Lower leg skin (tissue), 3 donors: ENCODE measurements at regions not wholly inside any gene's neighbourhood (a gene's known extent, or its start where the extent isn't known, plus 50 kb on each side); places are given as distances from the start of the nearest gene placed in this dataset.

Experiments
- POLR2A ChIP-seq, 2 donors: fragments of 450-650 bp; IDR thresholded peaks; one replicate each; pipeline ENCODE4 v1.6.1; 2016 to 2017; ENCODE audit warnings: antibody characterized with exemption in 2 of 2, mild to moderate bottlenecking in 1 of 2, moderate library complexity in 1 of 2
- TF ChIP-seq, protein P1 (sequence below), 3 donors: fragments of 450-650 bp; IDR thresholded peaks; one replicate each; pipeline ENCODE4 v1.5.1; 2016; ENCODE audit warnings: antibody characterized with exemption in 3 of 3, mild to moderate bottlenecking in 3 of 3, moderate library complexity in 2 of 3

GRCh38 chr2:121007490-121007853 lies 271.8 kb downstream of the GLI2 start:
- TF ChIP-seq POLR2A (IDR thresholded peaks at IDR 0.05) = no peak
- TF ChIP-seq, protein P1, sequence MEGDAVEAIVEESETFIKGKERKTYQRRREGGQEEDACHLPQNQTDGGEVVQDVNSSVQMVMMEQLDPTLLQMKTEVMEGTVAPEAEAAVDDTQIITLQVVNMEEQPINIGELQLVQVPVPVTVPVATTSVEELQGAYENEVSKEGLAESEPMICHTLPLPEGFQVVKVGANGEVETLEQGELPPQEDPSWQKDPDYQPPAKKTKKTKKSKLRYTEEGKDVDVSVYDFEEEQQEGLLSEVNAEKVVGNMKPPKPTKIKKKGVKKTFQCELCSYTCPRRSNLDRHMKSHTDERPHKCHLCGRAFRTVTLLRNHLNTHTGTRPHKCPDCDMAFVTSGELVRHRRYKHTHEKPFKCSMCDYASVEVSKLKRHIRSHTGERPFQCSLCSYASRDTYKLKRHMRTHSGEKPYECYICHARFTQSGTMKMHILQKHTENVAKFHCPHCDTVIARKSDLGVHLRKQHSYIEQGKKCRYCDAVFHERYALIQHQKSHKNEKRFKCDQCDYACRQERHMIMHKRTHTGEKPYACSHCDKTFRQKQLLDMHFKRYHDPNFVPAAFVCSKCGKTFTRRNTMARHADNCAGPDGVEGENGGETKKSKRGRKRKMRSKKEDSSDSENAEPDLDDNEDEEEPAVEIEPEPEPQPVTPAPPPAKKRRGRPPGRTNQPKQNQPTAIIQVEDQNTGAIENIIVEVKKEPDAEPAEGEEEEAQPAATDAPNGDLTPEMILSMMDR (IDR thresholded peaks at IDR 0.05) = no peak
